ENCODE measurements at regions not wholly inside any gene's neighbourhood (a gene's known extent, or its start where the extent isn't known, plus 50 kb on each side); places are given as distances from the start of the nearest gene placed in this dataset.

- no peak overlapping the region for H3K27ac ChIP-seq (ENCODE audit: insufficient read depth in 1 of 2, low read depth in 1 of 2, low read length in 2 of 2, poor library complexity in 1 of 2, severe bottlenecking in 2 of 2)
- no peaks in the 10 kb centered on the region for H3K4me1 ChIP-seq (ENCODE audit: control extremely low read depth in 1 of 4, control insufficient read depth in 4 of 4, insufficient read depth in 4 of 4, low read length in 3 of 4)
- POLR2A ChIA-PET, result no interaction called here
- no peak for DNase-seq
- no peaks in the 10 kb centered on the region for H3K9me3 ChIP-seq (ENCODE audit: control extremely low read depth in 1 of 5, control insufficient read depth in 4 of 5, insufficient read depth in 2 of 5, low read depth in 1 of 5, low read length in 4 of 5)
- no peaks in the 10 kb centered on the region for H3K36me3 ChIP-seq (ENCODE audit: control insufficient read depth in 4 of 4, insufficient read depth in 4 of 4, low read length in 3 of 4)
- H3K27me3 ChIP-seq (replicated peaks in 2 of 5; ENCODE audit: control insufficient read depth in 4 of 5, insufficient read depth in 5 of 5, low read length in 4 of 5), result no peaks in the 10 kb centered on the region
- 44% methylated on average over 12 of the region's 14 CpGs for WGBS (ENCODE audit: insufficient coverage)
- CTCF ChIA-PET, result no interaction called here
- no peak overlapping the region for H3K4me3 ChIP-seq (ENCODE audit: control insufficient read depth in 1 of 7, extremely low read depth in 1 of 7, insufficient read depth in 4 of 7, low read depth in 2 of 7, low read length in 6 of 7)
Measured at GRCh38 chr13:110023729-110024644, 237.6 kb upstream of the IRS2 start.

GRCh38 chr13:110018009-110018408 is 231.6 kb upstream of the IRS2 start:
- WGBS (ENCODE audit: insufficient coverage), result 90% methylated on average over 10 of the region's 11 CpGs
- ChIA-PET POLR2A (no interaction called here), CTCF (no interaction called here)
- DNase-seq, result no peak
- Histone ChIP-seq H3K9me3 (ENCODE audit: control extremely low read depth in 1 of 5, control insufficient read depth in 4 of 5, insufficient read depth in 2 of 5, low read depth in 1 of 5, low read length in 4 of 5) (no peaks in the 10 kb centered on the region), H3K4me3 (ENCODE audit: control insufficient read depth in 1 of 7, extremely low read depth in 1 of 7, insufficient read depth in 4 of 7, low read depth in 2 of 7, low read length in 6 of 7) (no peak overlapping the region), H3K36me3 (ENCODE audit: control insufficient read depth in 4 of 4, insufficient read depth in 4 of 4, low read length in 3 of 4) (no peaks in the 10 kb centered on the region), H3K27me3 (replicated peaks in 2 of 5; ENCODE audit: control insufficient read depth in 4 of 5, insufficient read depth in 5 of 5, low read length in 4 of 5) (peaks cover 0 to 2% (median 0%) of the 10 kb centered on the region in 5 experiments), H3K27ac (ENCODE audit: insufficient read depth in 1 of 2, low read depth in 1 of 2, low read length in 2 of 2, poor library complexity in 1 of 2, severe bottlenecking in 2 of 2) (no peak overlapping the region), H3K4me1 (ENCODE audit: control extremely low read depth in 1 of 4, control insufficient read depth in 4 of 4, insufficient read depth in 4 of 4, low read length in 3 of 4) (no peaks in the 10 kb centered on the region)

GRCh38 chr13:110017379-110017778 is 231.0 kb upstream of the IRS2 start:
- POLR2A ChIA-PET, result no interaction called here
- no peaks in the 10 kb centered on the region for H3K4me1 ChIP-seq (ENCODE audit: control extremely low read depth in 1 of 4, control insufficient read depth in 4 of 4, insufficient read depth in 4 of 4, low read length in 3 of 4)
- no peaks in the 10 kb centered on the region for H3K9me3 ChIP-seq (ENCODE audit: control extremely low read depth in 1 of 5, control insufficient read depth in 4 of 5, insufficient read depth in 2 of 5, low read depth in 1 of 5, low read length in 4 of 5)
- H3K4me3 ChIP-seq (ENCODE audit: control insufficient read depth in 1 of 7, extremely low read depth in 1 of 7, insufficient read depth in 4 of 7, low read depth in 2 of 7, low read length in 6 of 7), result no peak overlapping the region
- peaks cover 0 to 2% (median 0%) of the 10 kb centered on the region in 5 experiments for H3K27me3 ChIP-seq (replicated peaks in 2 of 5; ENCODE audit: control insufficient read depth in 4 of 5, insufficient read depth in 5 of 5, low read length in 4 of 5)
- H3K36me3 ChIP-seq (ENCODE audit: control insufficient read depth in 4 of 4, insufficient read depth in 4 of 4, low read length in 3 of 4), result no peaks in the 10 kb centered on the region
- H3K27ac ChIP-seq (ENCODE audit: insufficient read depth in 1 of 2, low read depth in 1 of 2, low read length in 2 of 2, poor library complexity in 1 of 2, severe bottlenecking in 2 of 2), result no peak overlapping the region
- WGBS (ENCODE audit: insufficient coverage), result 92% methylated on average over 6 of the region's 7 CpGs
- CTCF ChIA-PET, result no interaction called here
- DNase-seq, result no peak

- no peaks in the 10 kb centered on the region for H3K9me3 ChIP-seq (ENCODE audit: control extremely low read depth in 1 of 5, control insufficient read depth in 4 of 5, insufficient read depth in 2 of 5, low read depth in 1 of 5, low read length in 4 of 5)
- no peak overlapping the region for H3K27ac ChIP-seq (ENCODE audit: insufficient read depth in 1 of 2, low read depth in 1 of 2, low read length in 2 of 2, poor library complexity in 1 of 2, severe bottlenecking in 2 of 2)
- ChIA-PET POLR2A (no interaction called here), CTCF (no interaction called here)
- peaks cover 0 to 4% (median 0%) of the 10 kb centered on the region in 4 experiments for H3K4me1 ChIP-seq (ENCODE audit: control extremely low read depth in 1 of 4, control insufficient read depth in 4 of 4, insufficient read depth in 4 of 4, low read length in 3 of 4)
- no peak for DNase-seq
- 100% methylated on average over 1 of the region's 6 CpGs for WGBS (ENCODE audit: insufficient coverage)
- peaks cover 0 to 2% (median 0%) of the 10 kb centered on the region in 5 experiments for H3K27me3 ChIP-seq (replicated peaks in 2 of 5; ENCODE audit: control insufficient read depth in 4 of 5, insufficient read depth in 5 of 5, low read length in 4 of 5)
- H3K36me3 ChIP-seq (ENCODE audit: control insufficient read depth in 4 of 4, insufficient read depth in 4 of 4, low read length in 3 of 4), result no peaks in the 10 kb centered on the region
- H3K4me3 ChIP-seq (ENCODE audit: control insufficient read depth in 1 of 7, extremely low read depth in 1 of 7, insufficient read depth in 4 of 7, low read depth in 2 of 7, low read length in 6 of 7), result no peak overlapping the region
Measured at GRCh38 chr13:110015253-110015652, 228.9 kb upstream of the IRS2 start.

GRCh38 chr13:110014719-110015118 is 228.3 kb upstream of the IRS2 start:
- H3K9me3 ChIP-seq (ENCODE audit: control extremely low read depth in 1 of 5, control insufficient read depth in 4 of 5, insufficient read depth in 2 of 5, low read depth in 1 of 5, low read length in 4 of 5), result no peaks in the 10 kb centered on the region
- ChIA-PET POLR2A (no interaction called here), CTCF (no interaction called here)
- peaks cover 0 to 4% (median 0%) of the 10 kb centered on the region in 4 experiments for H3K4me1 ChIP-seq (ENCODE audit: control extremely low read depth in 1 of 4, control insufficient read depth in 4 of 4, insufficient read depth in 4 of 4, low read length in 3 of 4)
- H3K36me3 ChIP-seq (ENCODE audit: control insufficient read depth in 4 of 4, insufficient read depth in 4 of 4, low read length in 3 of 4), result no peaks in the 10 kb centered on the region
- 89% methylated on average over 2 of the region's 4 CpGs for WGBS (ENCODE audit: insufficient coverage)
- peaks cover 0 to 2% (median 0%) of the 10 kb centered on the region in 5 experiments for H3K27me3 ChIP-seq (replicated peaks in 2 of 5; ENCODE audit: control insufficient read depth in 4 of 5, insufficient read depth in 5 of 5, low read length in 4 of 5)
- DNase-seq, result no peak
- H3K27ac ChIP-seq (ENCODE audit: insufficient read depth in 1 of 2, low read depth in 1 of 2, low read length in 2 of 2, poor library complexity in 1 of 2, severe bottlenecking in 2 of 2), result no peak overlapping the region
- no peak overlapping the region for H3K4me3 ChIP-seq (ENCODE audit: control insufficient read depth in 1 of 7, extremely low read depth in 1 of 7, insufficient read depth in 4 of 7, low read depth in 2 of 7, low read length in 6 of 7)

GRCh38 chr13:110012102-110012739 is 225.8 kb upstream of the IRS2 start:
- peaks cover 0 to 4% (median 0%) of the 10 kb centered on the region in 4 experiments for H3K4me1 ChIP-seq (ENCODE audit: control extremely low read depth in 1 of 4, control insufficient read depth in 4 of 4, insufficient read depth in 4 of 4, low read length in 3 of 4)
- no peaks in the 10 kb centered on the region for H3K36me3 ChIP-seq (ENCODE audit: control insufficient read depth in 4 of 4, insufficient read depth in 4 of 4, low read length in 3 of 4)
- peak; percentile 2 to 80 (median 53) for DNase-seq
- 100% methylated on average over 1 of the region's 2 CpGs for WGBS (ENCODE audit: insufficient coverage)
- H3K27me3 ChIP-seq (replicated peaks in 2 of 5; ENCODE audit: control insufficient read depth in 4 of 5, insufficient read depth in 5 of 5, low read length in 4 of 5), result no peaks in the 10 kb centered on the region
- H3K27ac ChIP-seq (ENCODE audit: insufficient read depth in 1 of 2, low read depth in 1 of 2, low read length in 2 of 2, poor library complexity in 1 of 2, severe bottlenecking in 2 of 2), result no peak overlapping the region
- H3K9me3 ChIP-seq (ENCODE audit: control extremely low read depth in 1 of 5, control insufficient read depth in 4 of 5, insufficient read depth in 2 of 5, low read depth in 1 of 5, low read length in 4 of 5), result no peaks in the 10 kb centered on the region
- no peak overlapping the region for H3K4me3 ChIP-seq (ENCODE audit: control insufficient read depth in 1 of 7, extremely low read depth in 1 of 7, insufficient read depth in 4 of 7, low read depth in 2 of 7, low read length in 6 of 7)
- CTCF ChIA-PET, result no interaction called here
- POLR2A ChIA-PET, result no interaction called here

- H3K4me3 ChIP-seq (ENCODE audit: control insufficient read depth in 1 of 7, extremely low read depth in 1 of 7, insufficient read depth in 4 of 7, low read depth in 2 of 7, low read length in 6 of 7), result no peak overlapping the region
- POLR2A ChIA-PET, result no interaction called here
- H3K27me3 ChIP-seq (replicated peaks in 2 of 5; ENCODE audit: control insufficient read depth in 4 of 5, insufficient read depth in 5 of 5, low read length in 4 of 5), result no peaks in the 10 kb centered on the region
- H3K4me1 ChIP-seq (ENCODE audit: control extremely low read depth in 1 of 4, control insufficient read depth in 4 of 4, insufficient read depth in 4 of 4, low read length in 3 of 4), result peaks cover 0 to 4% (median 0%) of the 10 kb centered on the region in 4 experiments
- no peaks in the 10 kb centered on the region for H3K9me3 ChIP-seq (ENCODE audit: control extremely low read depth in 1 of 5, control insufficient read depth in 4 of 5, insufficient read depth in 2 of 5, low read depth in 1 of 5, low read length in 4 of 5)
- WGBS (ENCODE audit: insufficient coverage), result no CpG with 5 or more reads among the region's 5 CpGs
- H3K36me3 ChIP-seq (ENCODE audit: control insufficient read depth in 4 of 4, insufficient read depth in 4 of 4, low read length in 3 of 4), result no peaks in the 10 kb centered on the region
- no peak overlapping the region for H3K27ac ChIP-seq (ENCODE audit: insufficient read depth in 1 of 2, low read depth in 1 of 2, low read length in 2 of 2, poor library complexity in 1 of 2, severe bottlenecking in 2 of 2)
- CTCF ChIA-PET, result no interaction called here
- no peak for DNase-seq
Measured at GRCh38 chr13:110010404-110011138, 224.2 kb upstream of the IRS2 start.
